Activated T-helper 1 cell treated with Interleukin-2 at 50 U/mL for 16 hours (primary cell): ENCODE measurements at regions not wholly inside any gene's neighbourhood (a gene's known extent, or its start where the extent isn't known, plus 50 kb on each side); places are given as distances from the start of the nearest gene placed in this dataset.
"Not testable (repeated sequence)": the region's sequence is repeated elsewhere in the genome, so short reads cannot be mapped to it uniquely, and the experiment has no call there.

ENCODE experiments used
- DNase-seq: peaks from one replicate; pipeline ENCODE4 v3.0.0-alpha.2; 2020; ENCODE audit warnings: low read depth

DNA sequence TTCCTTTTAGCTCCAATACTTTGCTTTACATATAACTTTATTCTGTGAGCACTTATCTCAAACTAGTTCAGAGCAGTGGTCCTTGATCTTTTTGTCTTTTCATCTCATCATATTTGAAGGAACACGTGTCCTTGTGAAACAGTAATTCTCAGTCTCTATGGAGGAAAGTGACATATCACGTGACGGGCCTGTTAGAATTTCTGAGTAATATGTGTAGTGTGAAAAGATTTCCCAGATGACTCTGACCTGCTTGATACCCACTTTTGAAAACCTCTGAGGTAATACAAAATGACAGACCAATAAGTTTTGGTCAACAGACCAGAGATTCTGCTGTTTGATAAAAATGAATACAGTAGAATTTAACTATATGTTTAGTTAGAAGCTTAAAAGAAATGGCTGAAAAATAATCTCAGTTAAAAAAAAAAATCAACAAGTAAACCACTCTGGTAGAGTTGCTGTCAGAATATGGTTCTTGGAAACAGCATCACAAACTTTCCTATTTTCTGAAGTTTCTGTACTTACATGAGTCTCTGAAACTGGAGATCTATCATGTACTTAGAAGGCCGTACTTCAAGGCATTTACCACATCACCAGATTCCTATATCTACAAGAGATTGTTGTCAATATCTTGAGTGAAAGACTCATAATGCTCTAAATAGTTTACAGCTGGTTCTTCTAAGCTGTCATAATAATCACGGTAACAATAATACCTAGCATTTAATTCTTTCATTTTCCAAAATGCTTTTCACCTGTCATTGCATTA, 590.2 kb upstream of the TBL1XR1 start:
- DNase-seq, result no peak

DNA sequence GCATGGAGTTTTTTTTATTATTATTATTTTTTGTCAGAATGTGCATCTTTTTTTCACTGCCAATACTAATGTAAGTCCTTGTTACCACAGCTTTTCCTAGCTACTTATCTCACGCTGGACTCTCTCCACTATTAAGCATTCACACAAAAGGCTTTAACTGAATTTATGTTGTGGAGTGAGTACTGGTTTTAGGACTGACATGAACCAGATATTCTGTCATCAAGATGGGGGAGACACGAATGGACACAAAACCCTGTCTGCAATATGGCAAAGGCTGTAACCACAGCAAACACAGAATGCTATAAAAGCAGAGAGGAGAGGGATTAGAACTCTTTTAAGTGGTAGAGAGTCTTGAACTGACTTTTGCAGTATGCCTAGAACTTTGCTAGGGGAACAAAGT, 592.2 kb upstream of the TBL1XR1 start:
- no peak for DNase-seq

DNA sequence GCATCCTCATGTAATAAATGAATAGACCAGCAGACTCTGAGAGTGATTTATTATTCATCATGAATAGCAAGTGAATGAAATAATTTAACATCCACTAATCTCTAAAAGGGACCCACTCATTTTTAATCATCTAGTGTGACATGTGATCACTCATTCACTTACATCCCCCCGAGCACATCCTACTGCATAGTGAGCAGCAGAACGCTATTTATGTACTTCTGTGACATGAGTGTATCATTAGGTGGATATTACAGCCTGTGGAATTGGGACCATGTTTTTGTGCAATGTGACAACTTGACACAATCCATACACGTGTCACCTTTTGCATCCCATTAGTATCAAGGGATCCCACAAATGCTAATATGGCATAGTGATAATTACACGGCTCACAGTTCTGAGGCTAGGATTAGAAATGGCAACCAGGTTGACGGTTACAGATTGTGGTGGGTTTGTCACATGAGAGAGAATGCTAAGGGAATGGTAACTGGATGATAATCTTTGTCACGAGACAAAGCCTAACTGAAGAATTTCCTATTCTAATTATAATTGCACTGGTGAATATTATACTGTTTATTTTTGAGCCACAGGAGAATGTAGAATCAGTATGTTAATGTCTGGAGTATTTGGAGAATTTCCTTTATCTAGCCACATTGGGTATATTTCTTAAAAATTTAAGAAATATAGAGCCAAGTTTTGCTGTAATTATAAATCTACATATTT, 595.2 kb upstream of the TBL1XR1 start:
- no peak for DNase-seq

DNA sequence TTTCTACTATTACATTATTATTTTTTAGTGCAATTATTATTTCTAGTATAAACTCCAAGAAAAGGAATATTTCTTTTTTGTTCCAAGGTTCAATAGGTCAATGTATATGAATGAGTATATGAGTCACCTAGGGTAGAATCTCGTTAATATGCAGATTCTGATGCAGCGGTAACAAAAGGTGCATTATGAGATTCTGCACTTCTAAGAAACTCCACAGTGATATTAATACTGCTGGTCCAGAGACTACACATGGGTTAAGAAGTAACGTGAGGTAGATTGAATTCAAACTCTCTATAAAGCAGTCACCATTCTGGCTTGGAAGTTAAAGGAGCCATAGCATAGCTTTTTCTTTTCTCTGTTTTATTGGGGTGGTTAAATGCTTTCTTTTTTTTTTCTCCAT, 596.2 kb upstream of the TBL1XR1 start:
- no peak for DNase-seq

DNA sequence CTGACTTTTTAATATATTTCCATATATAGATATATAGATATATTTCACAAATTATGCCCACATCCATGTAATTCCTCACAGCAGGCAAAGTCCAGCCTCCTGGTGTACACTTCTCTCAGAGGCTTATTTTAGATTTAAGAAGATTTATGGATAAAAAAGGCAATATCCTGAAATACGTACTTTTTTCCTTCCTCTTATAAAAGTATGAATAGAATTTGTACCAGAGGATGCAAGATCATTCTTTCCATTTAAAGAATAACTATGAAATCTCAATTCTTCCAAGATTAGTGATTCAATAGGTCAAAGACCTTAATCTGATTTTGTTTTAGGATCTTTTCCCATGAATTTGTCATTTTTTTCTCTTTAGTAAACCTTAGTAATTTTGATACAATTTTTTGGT, 597.9 kb upstream of the TBL1XR1 start:
- DNase-seq, result no peak

DNA sequence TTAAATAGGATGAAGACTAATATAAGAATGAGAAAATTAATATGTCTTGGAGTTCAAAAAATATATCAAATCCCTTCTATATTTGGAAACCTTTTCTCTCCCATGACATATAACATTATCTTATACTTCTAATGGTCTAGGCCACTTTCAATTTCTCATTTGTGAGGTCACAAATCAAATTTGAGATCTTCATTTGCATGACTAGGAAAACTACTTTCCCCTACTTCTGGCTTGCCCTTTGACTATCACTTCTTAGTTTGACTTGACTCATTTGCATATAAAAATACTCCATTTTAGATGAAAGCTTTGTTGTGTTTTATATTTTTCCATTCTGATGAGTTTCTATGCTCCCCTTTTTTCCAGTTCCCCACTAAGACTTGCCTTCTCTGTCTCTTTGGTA, 598.6 kb upstream of the TBL1XR1 start:
- no peak for DNase-seq

DNA sequence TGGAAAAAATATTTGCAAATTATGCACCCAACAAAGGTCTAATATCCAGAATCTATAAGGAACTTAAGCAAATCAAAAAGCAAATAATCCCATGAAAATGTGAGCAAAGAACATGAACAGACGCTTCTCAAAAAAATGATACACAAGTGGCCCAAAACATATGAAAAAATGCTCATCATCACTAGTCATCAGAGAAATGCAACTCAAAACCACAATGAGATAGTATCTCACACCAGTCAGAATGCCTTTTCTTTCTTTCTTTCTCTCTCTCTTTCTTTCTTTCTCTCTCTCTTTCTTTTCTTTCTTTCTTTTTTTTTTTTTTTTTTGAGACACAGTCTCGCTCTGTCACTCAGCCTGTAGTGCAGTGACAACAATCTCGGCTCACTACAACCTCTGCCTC, 602.9 kb upstream of the TBL1XR1 start:
- DNase-seq, result not testable (repeated sequence)

DNA sequence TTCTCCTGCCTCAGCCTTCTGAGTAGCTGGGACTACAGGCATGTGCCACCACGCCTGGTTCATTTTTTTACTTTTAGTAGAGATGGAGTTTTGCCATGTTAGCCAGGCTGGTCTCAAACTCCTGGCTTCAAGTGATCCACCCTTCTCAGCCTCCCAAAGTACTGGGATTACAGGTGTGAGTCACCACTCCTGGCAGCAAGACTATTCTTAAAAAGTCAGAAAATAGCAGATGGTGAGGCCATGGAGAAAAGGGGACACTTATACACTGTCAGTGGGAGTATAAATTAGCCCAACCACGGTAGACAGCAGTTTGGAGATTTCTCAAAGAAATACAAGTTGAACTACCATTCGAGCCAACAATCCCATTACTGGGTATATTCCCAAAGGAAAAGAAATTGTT, 603.3 kb upstream of the TBL1XR1 start:
- DNase-seq, result no peak

DNA sequence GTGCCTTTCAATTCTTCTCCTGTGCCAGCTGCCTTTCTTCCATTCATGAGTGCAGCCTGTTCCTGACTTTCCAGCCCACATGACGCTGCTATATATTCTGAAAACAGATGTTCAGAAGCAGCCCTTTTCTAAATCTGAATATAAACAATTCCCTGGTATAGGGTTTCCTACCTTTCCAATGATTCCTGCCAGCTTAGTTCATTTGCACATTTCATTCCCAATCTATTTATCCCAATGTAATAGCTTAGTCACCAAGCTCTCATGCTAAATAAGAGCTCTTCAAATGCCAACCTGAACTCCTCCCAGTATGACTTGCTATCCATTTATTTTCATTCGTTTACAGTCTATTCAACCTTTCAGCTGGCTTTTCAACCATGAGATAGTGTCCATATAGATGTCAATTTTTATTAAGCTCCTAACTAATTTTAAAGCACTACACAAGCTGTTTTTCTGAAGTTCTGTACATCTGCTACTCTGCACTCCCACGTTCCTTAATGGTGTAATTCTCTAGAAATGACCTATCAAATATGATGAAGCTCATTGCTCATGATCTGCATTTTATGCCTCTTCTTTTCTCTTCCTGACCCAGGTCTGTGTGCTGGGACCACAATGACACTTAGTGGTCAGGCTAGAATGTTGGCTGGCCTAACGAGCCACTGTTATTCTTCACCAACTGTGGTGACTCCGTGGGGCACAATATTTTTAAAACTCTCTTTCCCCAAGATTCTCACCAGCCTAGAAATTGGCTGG, 605.0 kb upstream of the TBL1XR1 start:
- no peak for DNase-seq

DNA sequence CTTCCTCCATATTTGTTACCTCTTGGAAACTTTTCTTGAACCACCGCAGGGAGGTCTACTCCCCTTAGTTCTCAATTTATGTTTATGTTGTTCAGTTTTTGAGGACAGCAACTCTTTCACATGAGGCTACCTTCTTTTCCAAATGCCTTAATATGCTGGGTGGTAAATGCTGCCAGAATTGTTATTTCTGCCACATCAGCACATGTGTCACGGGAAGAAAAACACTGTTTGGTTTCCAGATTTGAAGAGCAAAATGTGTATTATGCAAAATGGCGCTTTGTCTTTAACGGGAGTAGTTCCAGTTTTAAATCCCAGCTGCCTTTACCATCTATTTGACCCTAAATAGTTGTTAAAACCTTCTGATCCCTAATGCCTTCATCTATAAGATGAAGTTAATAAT, 606.2 kb upstream of the TBL1XR1 start:
- no peak for DNase-seq

DNA sequence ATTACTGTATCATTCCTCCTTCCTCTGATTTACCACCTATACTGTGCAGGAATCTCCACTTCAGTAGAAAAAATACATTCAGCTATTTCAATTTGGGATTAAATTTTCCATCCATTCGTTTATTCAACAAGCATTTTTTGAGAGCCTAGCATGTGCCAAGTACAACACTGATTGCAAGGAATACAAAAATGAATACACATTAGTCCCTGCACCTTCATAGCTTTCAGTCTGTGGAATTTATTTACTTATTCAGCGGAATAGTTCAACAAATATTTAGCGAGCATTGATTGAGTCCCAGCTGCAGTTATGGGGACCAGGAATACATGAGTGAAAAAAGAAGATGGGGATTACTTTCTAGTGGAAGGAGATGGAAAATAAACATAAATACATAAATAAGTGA, 606.8 kb upstream of the TBL1XR1 start:
- no peak for DNase-seq

DNA sequence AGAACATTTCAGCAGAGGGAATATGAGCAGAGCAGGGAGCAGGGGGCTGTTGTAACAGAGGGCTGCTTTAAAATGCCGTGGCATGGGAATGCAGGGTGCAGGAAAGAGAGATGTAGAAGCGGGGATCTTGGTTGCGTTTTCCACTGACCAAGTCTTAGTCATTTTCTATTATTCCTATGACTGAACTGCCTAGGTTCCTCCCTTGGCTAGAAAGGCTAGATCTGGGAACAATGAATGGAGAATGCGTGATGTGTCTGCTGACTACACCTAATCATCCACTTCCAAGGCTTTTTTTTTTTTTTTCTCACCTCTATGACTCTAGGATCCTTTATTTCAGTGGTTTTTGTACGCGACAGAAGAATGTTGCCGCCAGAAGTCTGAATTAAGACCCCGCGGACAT, 607.4 kb upstream of the TBL1XR1 start:
- no peak for DNase-seq

DNA sequence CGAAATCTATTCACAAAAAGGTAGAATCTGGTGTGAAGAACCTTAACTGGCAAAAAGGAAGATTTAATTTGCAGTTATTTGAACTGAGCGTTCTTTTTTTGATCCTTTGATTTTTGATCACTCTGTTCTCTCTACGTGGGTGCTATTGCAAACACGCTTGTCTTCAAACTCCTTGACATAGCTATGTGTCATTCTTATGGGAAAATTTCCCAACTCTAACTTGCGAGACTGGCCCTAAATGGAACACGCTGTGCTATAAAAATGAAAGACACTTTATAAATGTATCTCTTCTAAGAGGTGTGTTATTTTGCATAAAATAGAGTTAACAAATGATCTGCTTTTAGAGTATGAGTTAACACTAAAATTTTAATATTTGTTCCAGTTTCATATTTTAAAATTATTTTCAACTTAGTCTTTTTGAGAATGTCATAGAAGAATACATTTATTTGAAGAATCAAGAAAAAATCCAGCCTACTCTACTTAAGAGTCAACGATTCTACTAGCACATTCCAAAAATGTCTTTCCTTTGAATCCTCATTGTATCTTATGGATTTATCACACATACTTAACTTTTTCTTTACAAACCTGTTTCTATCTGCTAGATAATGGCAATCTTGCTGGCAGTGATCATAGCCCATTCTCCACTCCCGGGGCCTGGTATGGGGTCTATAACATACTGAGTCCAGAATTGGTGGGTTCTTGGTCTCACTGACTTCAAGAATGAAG, 610.0 kb upstream of the TBL1XR1 start:
- DNase-seq, result no peak

DNA sequence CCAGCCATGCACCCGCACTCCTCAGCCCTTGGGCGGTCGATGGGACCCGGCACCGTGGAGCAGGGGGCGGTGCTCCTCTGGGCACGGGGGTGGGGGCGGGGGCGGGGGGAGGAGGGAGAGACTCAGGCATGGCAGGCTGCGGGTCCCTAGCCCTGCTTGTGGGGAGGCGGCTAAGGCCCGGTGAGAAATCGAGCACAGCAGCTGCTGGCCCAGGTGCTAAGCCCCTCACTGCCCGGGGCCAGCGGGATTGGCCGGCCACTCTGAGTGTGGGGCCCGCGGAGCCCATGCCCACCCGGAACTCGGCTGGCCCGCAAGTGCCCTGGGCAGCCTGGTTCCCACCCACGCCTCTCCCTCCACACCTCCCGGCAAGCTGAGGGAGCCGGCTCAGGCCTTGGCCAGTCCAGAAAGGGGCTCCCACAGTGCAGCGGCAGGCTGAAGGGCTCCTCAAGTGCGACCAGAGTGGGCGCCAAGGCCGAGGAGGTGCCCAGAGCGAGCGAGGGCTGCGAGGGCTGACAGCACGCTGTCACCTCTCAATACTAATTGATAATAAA, 611.7 kb upstream of the TBL1XR1 start:
- DNase-seq, result not testable (repeated sequence)

DNA sequence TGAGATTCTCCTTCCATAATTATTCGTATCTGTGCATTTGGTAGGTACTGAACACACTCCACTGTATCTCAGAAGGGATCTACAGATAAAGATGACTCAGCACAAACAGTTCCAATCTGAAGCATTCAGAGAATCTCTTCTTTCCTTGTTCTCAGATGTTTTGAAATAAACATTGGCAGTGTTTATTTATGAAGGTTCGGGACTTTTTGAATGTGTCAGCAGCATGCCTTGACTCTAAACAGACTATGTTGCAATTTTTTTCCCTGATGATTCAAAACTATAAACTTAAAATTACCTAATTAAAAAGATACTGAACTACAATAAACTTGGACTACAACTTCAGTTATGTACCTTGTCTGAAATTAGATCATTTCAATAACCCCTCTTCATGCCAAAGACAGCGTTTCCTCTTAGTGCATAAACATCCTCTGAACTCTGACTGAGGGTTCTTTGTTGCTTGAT, 612.9 kb upstream of the TBL1XR1 start:
- no peak for DNase-seq

DNA sequence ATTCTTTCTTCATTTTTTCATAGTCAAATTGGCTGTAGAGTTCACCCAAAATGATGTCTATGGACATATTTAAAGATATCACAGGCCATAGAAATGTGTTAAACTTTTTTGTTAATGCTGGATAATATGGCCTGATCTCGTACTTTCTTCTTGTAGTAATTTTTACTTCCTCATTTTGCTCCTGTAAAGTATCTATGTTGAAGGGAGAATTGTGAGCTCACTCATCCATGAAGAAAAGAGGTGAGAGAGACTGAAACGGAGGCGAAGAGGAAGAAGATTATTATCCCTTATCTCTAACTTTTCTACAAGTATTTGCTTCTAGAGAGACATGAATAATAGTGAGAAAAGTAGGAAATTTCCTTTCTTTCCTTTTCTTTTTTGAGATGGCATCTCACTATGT, 613.8 kb upstream of the TBL1XR1 start:
- DNase-seq, result no peak

DNA sequence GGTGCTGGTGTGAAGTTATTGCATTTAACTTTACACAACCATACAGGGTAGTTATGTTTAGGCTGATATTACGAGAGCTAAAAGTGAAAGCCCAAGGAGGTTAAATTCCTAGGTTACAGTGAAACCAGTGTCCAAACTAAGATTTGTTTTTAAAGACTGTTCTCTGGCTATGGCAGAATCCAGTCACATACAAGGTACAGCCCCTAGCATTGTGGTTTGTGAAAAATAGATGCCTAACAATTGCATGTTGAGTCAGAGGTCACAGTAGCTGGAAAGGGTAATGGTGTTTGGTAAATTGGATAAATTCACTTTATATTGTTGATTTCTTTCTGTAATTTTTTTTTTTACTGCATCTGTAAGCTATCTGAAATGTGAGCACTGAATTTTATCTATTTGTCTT, 614.6 kb upstream of the TBL1XR1 start:
- no peak for DNase-seq

DNA sequence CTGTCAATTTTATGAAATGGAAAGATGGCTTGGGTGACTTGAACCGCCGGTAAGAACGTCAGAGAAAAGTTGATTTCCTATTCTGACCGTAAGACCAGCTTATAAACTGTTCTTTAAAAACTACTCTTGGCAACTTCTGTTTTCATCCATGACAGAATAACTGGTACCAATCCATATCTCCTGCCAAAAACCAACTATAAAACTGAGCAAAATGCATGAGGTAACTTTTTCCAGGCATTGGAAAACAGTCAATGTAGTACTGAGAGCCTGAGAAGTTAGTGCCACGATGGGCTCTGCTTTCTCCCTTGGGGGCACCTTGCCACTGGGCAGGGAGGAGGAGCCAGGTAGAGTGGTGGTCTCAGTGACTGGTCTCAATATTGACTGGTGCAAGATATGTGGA, 615.2 kb upstream of the TBL1XR1 start:
- no peak for DNase-seq

DNA sequence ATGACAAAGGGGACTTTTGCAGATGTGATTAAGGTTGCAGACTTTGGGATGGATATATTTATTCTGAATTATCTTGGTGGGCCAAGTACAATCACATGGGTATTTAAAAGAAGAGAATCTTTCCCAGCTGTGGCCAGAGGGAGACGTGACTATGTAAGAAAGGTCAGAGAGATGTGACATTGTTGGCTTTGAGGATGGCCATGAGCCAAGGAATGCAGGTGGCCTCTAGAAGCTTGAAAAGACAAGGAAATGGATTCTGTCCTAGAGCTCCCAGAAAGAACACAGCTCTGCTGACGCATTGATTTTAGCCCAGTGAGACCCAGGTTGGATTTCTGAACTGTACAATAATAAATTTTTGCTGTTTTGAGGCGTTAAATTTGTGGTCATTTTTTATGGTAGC, 616.0 kb upstream of the TBL1XR1 start:
- DNase-seq, result no peak

DNA sequence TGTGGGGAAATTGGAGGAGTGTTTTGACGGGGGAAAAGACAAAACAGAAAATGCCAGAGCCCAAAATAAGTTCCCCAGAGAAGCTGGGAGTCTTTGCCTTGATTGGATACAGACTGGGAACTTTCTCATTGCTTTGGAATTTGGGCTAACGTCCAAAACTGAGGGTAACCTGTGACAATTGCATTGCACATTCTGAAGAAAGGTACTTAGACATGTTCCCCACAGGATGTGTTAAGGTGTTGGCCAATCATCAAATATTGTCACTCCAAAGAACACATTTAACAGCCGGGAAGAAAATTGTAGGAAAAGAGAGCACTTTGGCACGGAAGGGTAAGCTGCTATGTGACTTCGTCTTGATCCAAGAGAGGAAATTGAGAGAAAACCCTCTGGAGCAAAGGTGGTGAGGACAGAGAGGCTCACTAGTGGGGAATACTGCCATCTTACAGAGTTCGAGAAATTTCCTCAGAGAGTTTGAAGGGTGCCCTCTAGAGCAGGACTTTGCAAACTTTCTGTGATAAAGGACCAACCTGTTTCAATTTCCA, 619.5 kb upstream of the TBL1XR1 start:
- no peak for DNase-seq

DNA sequence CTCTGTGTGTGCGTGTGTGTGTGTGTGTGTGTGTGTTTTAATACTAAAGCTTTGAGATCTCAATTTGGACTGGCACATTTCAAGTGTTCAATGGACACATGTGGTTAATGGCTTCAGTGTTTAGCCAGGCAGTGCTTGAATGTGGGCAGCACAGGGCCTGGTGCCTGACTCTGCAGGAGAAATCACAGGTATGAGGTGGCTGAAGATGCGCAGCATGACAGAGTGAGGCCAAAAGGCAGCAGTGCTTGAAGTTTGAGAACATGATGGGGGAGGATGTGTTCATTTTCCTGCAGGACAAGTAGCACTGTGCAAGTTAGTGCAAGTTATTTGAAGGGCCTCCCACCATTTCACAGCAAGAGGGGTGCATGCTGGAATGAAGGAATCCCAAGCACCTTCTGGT, 620.5 kb upstream of the TBL1XR1 start:
- no peak for DNase-seq
